Activated T-helper 1 cell treated with anti-CD3 and anti-CD28 coated beads, Interleukin-12 subunit alpha, Interleukin-12 subunit beta, Interleukin-2, Interleukin-4 antibody, amounts not matched to agents 30 ng/mL and 10 ng/mL and 1 ng/mL, durations not matched to agents 14 hours and 24 hours and 36 hours (primary cell): ENCODE measurements at regions not wholly inside any gene's neighbourhood (a gene's known extent, or its start where the extent isn't known, plus 50 kb on each side); places are given as distances from the start of the nearest gene placed in this dataset.
"Not testable (repeated sequence)": the region's sequence is repeated elsewhere in the genome, so short reads cannot be mapped to it uniquely, and the experiment has no call there.

Experiments
- DNase-seq: peaks from one replicate; pipeline ENCODE4 v3.0.0; 2021; ENCODE audit warnings: low spot score
- H3K27ac Mint-ChIP-seq: one replicate; pipeline ENCODE4 v1.8.0; 2021; ENCODE audit warnings: mild to moderate bottlenecking, mixed read lengths
- H3K27me3 Mint-ChIP-seq: one replicate; pipeline ENCODE4 v1.8.0; 2022; ENCODE audit warnings: mild to moderate bottlenecking, moderate library complexity, mixed read lengths; ENCODE audit not compliant: insufficient read depth
- H3K36me3 Mint-ChIP-seq: one replicate; pipeline ENCODE4 v1.8.0; 2021; ENCODE audit warnings: low read depth, mixed read lengths
- H3K4me1 Mint-ChIP-seq: one replicate; pipeline ENCODE4 v1.8.0; 2021; ENCODE audit warnings: low read depth, mixed read lengths
- H3K4me3 Mint-ChIP-seq: one replicate; pipeline ENCODE4 v1.8.0; 2021; ENCODE audit warnings: mild to moderate bottlenecking, moderate library complexity, mixed read lengths
- H3K9me3 Mint-ChIP-seq: one replicate; pipeline ENCODE4 v1.8.0; 2021; ENCODE audit warnings: mixed read lengths
- intact Hi-C: fragments of 100-400 bp; cut with micrococcal nuclease; formaldehyde crosslinking; loops from one replicate; pipeline ENCODE4 v1.15.1; 2024

GRCh38 chr9:71479621-71480020 lies 288.7 kb downstream of the CEMIP2 start:
- Mint-ChIP-seq H3K4me1 (no peaks in the 10 kb centered on the region), H3K36me3 (no peaks in the 10 kb centered on the region), H3K9me3 (no peaks in the 10 kb centered on the region), H3K4me3 (no peak overlapping the region), H3K27ac (no peak overlapping the region), H3K27me3 (no peaks in the 10 kb centered on the region)
- no peak for DNase-seq
- intact Hi-C loops: no loop called here

- Mint-ChIP-seq H3K36me3 (no peaks in the 10 kb centered on the region), H3K4me1 (no peaks in the 10 kb centered on the region), H3K27ac (no peak overlapping the region), H3K27me3 (peaks cover 2% of the 10 kb centered on the region), H3K9me3 (no peaks in the 10 kb centered on the region), H3K4me3 (no peak overlapping the region)
- no peak for DNase-seq
- intact Hi-C loops: no loop called here
Observed at GRCh38 chr9:71472400-71472799, 295.9 kb downstream of the CEMIP2 start.

- intact Hi-C loops: no loop called here
- Mint-ChIP-seq H3K36me3 (no peaks in the 10 kb centered on the region), H3K27me3 (peaks cover 2% of the 10 kb centered on the region), H3K9me3 (no peaks in the 10 kb centered on the region), H3K4me1 (no peaks in the 10 kb centered on the region), H3K4me3 (no peak overlapping the region), H3K27ac (no peak overlapping the region)
- no peak for DNase-seq
Observed at GRCh38 chr9:71465392-71465791, 302.9 kb downstream of the CEMIP2 start.

GRCh38 chr9:71459082-71459481 lies 309.2 kb downstream of the CEMIP2 start:
- Mint-ChIP-seq H3K27ac (no peak overlapping the region), H3K9me3 (no peaks in the 10 kb centered on the region), H3K4me1 (no peaks in the 10 kb centered on the region), H3K4me3 (no peak overlapping the region), H3K36me3 (no peaks in the 10 kb centered on the region), H3K27me3 (peaks cover 4% of the 10 kb centered on the region)
- DNase-seq: no peak
- intact Hi-C loops: no loop called here

GRCh38 chr9:71446473-71447411 lies 321.6 kb downstream of the CEMIP2 start:
- H3K9me3 Mint-ChIP-seq: peaks cover 1% of the 10 kb centered on the region
- intact Hi-C loops: loop anchor here (10.0 kb wide), 1 partner anchor 318 kb away; the partner anchor contains the start of gene CEMIP2
- H3K27me3 Mint-ChIP-seq: peaks cover 32% of the 10 kb centered on the region
- no peaks in the 10 kb centered on the region for H3K36me3 Mint-ChIP-seq
- no peaks in the 10 kb centered on the region for H3K4me1 Mint-ChIP-seq
- H3K4me3 Mint-ChIP-seq: peak overlapping the region; percentile 17
- no peak overlapping the region for H3K27ac Mint-ChIP-seq
- peak; percentile 17 for DNase-seq

GRCh38 chr9:71446106-71446472 lies 322.2 kb downstream of the CEMIP2 start:
- Mint-ChIP-seq H3K27ac (no peak overlapping the region), H3K4me3 (no peak overlapping the region), H3K4me1 (no peaks in the 10 kb centered on the region), H3K9me3 (no peaks in the 10 kb centered on the region), H3K36me3 (no peaks in the 10 kb centered on the region), H3K27me3 (peaks cover 32% of the 10 kb centered on the region)
- intact Hi-C loops: loop anchor here (10.0 kb wide), 1 partner anchor 319 kb away; the partner anchor contains the start of gene CEMIP2
- DNase-seq: no peak

- Mint-ChIP-seq H3K27me3 (peaks cover 22% of the 10 kb centered on the region), H3K4me1 (no peaks in the 10 kb centered on the region), H3K4me3 (no peak overlapping the region), H3K36me3 (no peaks in the 10 kb centered on the region), H3K9me3 (no peaks in the 10 kb centered on the region), H3K27ac (no peak overlapping the region)
- no peak for DNase-seq
- intact Hi-C loops: loop anchor here (10.0 kb wide), 1 partner anchor 322 kb away; the partner anchor contains the start of gene CEMIP2
Observed at GRCh38 chr9:71442937-71443336, 321.5 kb upstream of the TRPM3 start.

GRCh38 chr9:71441266-71441665 lies 319.8 kb upstream of the TRPM3 start:
- peaks cover 12% of the 10 kb centered on the region for H3K27me3 Mint-ChIP-seq
- H3K27ac Mint-ChIP-seq: no peak overlapping the region
- H3K9me3 Mint-ChIP-seq: no peaks in the 10 kb centered on the region
- intact Hi-C loops: loop anchor here (10.0 kb wide), 1 partner anchor 324 kb away; the partner anchor contains the start of gene CEMIP2
- DNase-seq: no peak
- no peaks in the 10 kb centered on the region for H3K36me3 Mint-ChIP-seq
- H3K4me3 Mint-ChIP-seq: no peak overlapping the region
- no peaks in the 10 kb centered on the region for H3K4me1 Mint-ChIP-seq

- Mint-ChIP-seq H3K4me3 (no peak overlapping the region), H3K4me1 (no peaks in the 10 kb centered on the region), H3K27me3 (peaks cover 3% of the 10 kb centered on the region), H3K9me3 (no peaks in the 10 kb centered on the region), H3K36me3 (no peaks in the 10 kb centered on the region), H3K27ac (no peak overlapping the region)
- intact Hi-C loops: no loop called here
- DNase-seq: no peak
Observed at GRCh38 chr9:71431931-71432330, 310.5 kb upstream of the TRPM3 start.

GRCh38 chr9:71407341-71407740 lies 285.9 kb upstream of the TRPM3 start:
- H3K9me3 Mint-ChIP-seq, H3K4me3 Mint-ChIP-seq, DNase-seq, intact Hi-C loops, H3K36me3 Mint-ChIP-seq, H3K27ac Mint-ChIP-seq, H3K4me1 Mint-ChIP-seq, H3K27me3 Mint-ChIP-seq: not testable (repeated sequence)

GRCh38 chr9:71403106-71403505 lies 281.7 kb upstream of the TRPM3 start:
- intact Hi-C loops: no loop called here
- H3K9me3 Mint-ChIP-seq: no peaks in the 10 kb centered on the region
- no peak overlapping the region for H3K27ac Mint-ChIP-seq
- H3K36me3 Mint-ChIP-seq: no peaks in the 10 kb centered on the region
- no peak for DNase-seq
- no peaks in the 10 kb centered on the region for H3K27me3 Mint-ChIP-seq
- H3K4me3 Mint-ChIP-seq: no peak overlapping the region
- no peaks in the 10 kb centered on the region for H3K4me1 Mint-ChIP-seq

GRCh38 chr9:71393005-71393404 lies 271.6 kb upstream of the TRPM3 start:
- H3K9me3 Mint-ChIP-seq: no peaks in the 10 kb centered on the region
- intact Hi-C loops: loop anchor here (5.0 kb wide), 2 partner anchors 36 to 51 kb away; no protein-coding TSS in a partner anchor
- no peak overlapping the region for H3K4me3 Mint-ChIP-seq
- no peaks in the 10 kb centered on the region for H3K36me3 Mint-ChIP-seq
- H3K27me3 Mint-ChIP-seq: peaks cover 3% of the 10 kb centered on the region
- DNase-seq: no peak
- no peaks in the 10 kb centered on the region for H3K4me1 Mint-ChIP-seq
- H3K27ac Mint-ChIP-seq: no peak overlapping the region

GRCh38 chr9:71384343-71384742 lies 262.9 kb upstream of the TRPM3 start:
- no peaks in the 10 kb centered on the region for H3K27me3 Mint-ChIP-seq
- H3K4me1 Mint-ChIP-seq: no peaks in the 10 kb centered on the region
- H3K9me3 Mint-ChIP-seq: no peaks in the 10 kb centered on the region
- no peak overlapping the region for H3K27ac Mint-ChIP-seq
- H3K4me3 Mint-ChIP-seq: no peak overlapping the region
- no peaks in the 10 kb centered on the region for H3K36me3 Mint-ChIP-seq
- intact Hi-C loops: no loop called here
- DNase-seq: no peak
